HCT116 (cell line): ENCODE measurements at regions not wholly inside any gene's neighbourhood (a gene's known extent, or its start where the extent isn't known, plus 50 kb on each side); places are given as distances from the start of the nearest gene placed in this dataset.

Source experiments
- ATAC-seq: fragments of 200-7000 bp; cut with Tn5 transposase; 2 replicates; pipeline ENCODE4 v1.9.1; 2020; ENCODE audit warnings: mild to moderate bottlenecking, moderate library complexity
- BruUV-seq: library from RNA; stranded (reverse); fragments of 400-500 nt; replicated peaks from 2 replicates; lab custom pipeline; 2021; lab: Mats Ljungman, UMichigan
- CTCF ChIA-PET: fragments of 300-600 bp; sonication (Branson Sonifier 250); formaldehyde crosslinking; loops from one replicate; lab custom pipeline; 2021; ENCODE audit warnings: antibody characterized with exemption; lab: Charles Lee
- POLR2A ChIA-PET: fragments of 300-600, 350-600 bp; sonication (Branson Sonifier 250); formaldehyde crosslinking; loops from one replicate; lab custom pipeline; 2021; ENCODE audit warnings: antibody characterized with exemption; lab: Charles Lee
- RAD21 ChIA-PET, 2 experiments: fragments of 300-600 bp; sonication (Branson Sonifier 250); formaldehyde crosslinking; loops; one replicate each; lab custom pipeline; 2023; ENCODE audit warnings: low total read pairs in 2 of 2; ENCODE audit not compliant: uncharacterized antibody in 2 of 2, unreplicated experiment in 2 of 2, low non-redundant PET in 1 of 2; lab: Charles Lee
- DNase-seq: peaks from one replicate; pipeline ENCODE4 v3.0.0-alpha.2; 2010; ENCODE audit warnings: low read depth, low spot score
- H2AFZ ChIP-seq: fragments of 200-600 bp; shearing (Covaris generic), sonication (generic); 2 replicates; pipeline ENCODE4 v1.6.1; 2017; ENCODE audit warnings: low read depth, mixed run types, mixed read lengths, antibody characterized with exemption, low read length; ENCODE audit not compliant: poor library complexity, severe bottlenecking
- H3K27ac ChIP-seq: 2 replicates; pipeline ENCODE4 v1.5.1; 2012; ENCODE audit warnings: low read depth, low read length
- H3K27me3 ChIP-seq: fragments of 200-600 bp; sonication (generic); 2 replicates; pipeline ENCODE4 v1.6.1; 2016; ENCODE audit warnings: mixed run types, low read length, mixed read lengths; ENCODE audit not compliant: insufficient read depth
- H3K36me3 ChIP-seq, 2 experiments: fragments of 200-500 bp in 1 of 2; fragments of 200-600 bp in 1 of 2; sonication (Bioruptor generic) in 1 of 2; sonication (generic) in 1 of 2; 2 replicates each; pipeline versions ENCODE4 v1.5.1 to v1.6.1; 2014 to 2016; ENCODE audit warnings: low read length in 2 of 2, inconsistent platforms in 1 of 2, mixed read lengths in 1 of 2, mixed run types in 1 of 2; ENCODE audit not compliant: insufficient read depth in 2 of 2, control insufficient read depth in 1 of 2
- H3K4me1 ChIP-seq, 2 experiments: fragments of 200-600 bp in 1 of 2; sonication (generic) in 1 of 2; 2 replicates each; pipeline versions ENCODE4 v1.5.1 to v1.6.1; 2012 to 2017; ENCODE audit warnings: low read length in 2 of 2, inconsistent platforms in 1 of 2, mild to moderate bottlenecking in 1 of 2, mixed read lengths in 1 of 2, mixed run types in 1 of 2, moderate library complexity in 1 of 2; ENCODE audit not compliant: insufficient read depth in 2 of 2, control insufficient read depth in 1 of 2
- H3K4me2 ChIP-seq: fragments of 200-600 bp; sonication (generic); 2 replicates; pipeline ENCODE4 v1.6.1; 2017; ENCODE audit warnings: mixed run types, low read length, mixed read lengths
- H3K4me3 ChIP-seq, 2 experiments: fragments of 200-600 bp in 1 of 2; sonication (generic) in 1 of 2; replicated peaks in 1 of 2; 2 replicates each; pipeline ENCODE4 v1.5.1; 2011 to 2016; ENCODE audit warnings: low read length in 2 of 2, control low read depth in 1 of 2, low read depth in 1 of 2, mild to moderate bottlenecking in 1 of 2, mixed read lengths in 1 of 2, mixed run types in 1 of 2
- H3K79me2 ChIP-seq: fragments of 200-600 bp; sonication (generic); 2 replicates; pipeline ENCODE4 v1.6.1; 2017; ENCODE audit warnings: mild to moderate bottlenecking, mixed run types, low read length, moderate library complexity, mixed read lengths; ENCODE audit not compliant: insufficient read depth
- H3K9ac ChIP-seq: fragments of 200-600 bp; sonication (generic); 2 replicates; pipeline ENCODE4 v1.6.1; 2016; ENCODE audit warnings: low read length, mixed read lengths
- H3K9me2 ChIP-seq: fragments of 200-600 bp; sonication (generic), shearing (Covaris generic); 2 replicates; pipeline ENCODE4 v1.6.1; 2017; ENCODE audit warnings: mixed run types, mild to moderate bottlenecking, moderate library complexity; ENCODE audit not compliant: insufficient read depth
- H3K9me3 ChIP-seq, 2 experiments: fragments of 200-500 bp in 1 of 2; fragments of 200-600 bp in 1 of 2; sonication (Bioruptor generic) in 1 of 2; sonication (generic) in 1 of 2; 2 replicates each; pipeline ENCODE4 v1.6.1; 2014 to 2017; ENCODE audit warnings: low read length in 2 of 2, mixed read lengths in 2 of 2, inconsistent platforms in 1 of 2, low read depth in 1 of 2, mild to moderate bottlenecking in 1 of 2, mixed run types in 1 of 2, moderate library complexity in 1 of 2; ENCODE audit not compliant: control insufficient read depth in 1 of 2, insufficient read depth in 1 of 2
- H4K20me1 ChIP-seq: fragments of 200-600 bp; sonication (generic), shearing (Covaris generic); 2 replicates; pipeline ENCODE4 v1.6.1; 2017; ENCODE audit warnings: mixed run types, mild to moderate bottlenecking, moderate library complexity; ENCODE audit not compliant: insufficient read depth
- CEBPB ChIP-seq: IDR thresholded peaks from 2 replicates; pipeline ENCODE4 v1.6.1; 2012; ENCODE audit warnings: low read depth
- CTCF ChIP-seq, 3 experiments: fragments of 200-600 bp in 1 of 3; sonication (generic) in 1 of 3; IDR thresholded peaks in 2 of 3; conservative IDR thresholded peaks in 1 of 3; 2 replicates each; pipeline ENCODE4 v1.5.1; 2012 to 2017; ENCODE audit warnings: low read depth in 2 of 3, low read length in 2 of 3, antibody characterized with exemption in 1 of 3, borderline replicate concordance in 1 of 3, control low read depth in 1 of 3, mild to moderate bottlenecking in 1 of 3, mixed read lengths in 1 of 3, mixed run types in 1 of 3, moderate library complexity in 1 of 3; ENCODE audit not compliant: insufficient read depth in 1 of 3
- EZH2 ChIP-seq: fragments of 200-600 bp; sonication (generic); IDR thresholded peaks from 2 replicates; pipeline ENCODE4 v1.6.1; 2017; ENCODE audit warnings: antibody characterized with exemption, mixed run types
- FOSL1 ChIP-seq: IDR thresholded peaks from 2 replicates; pipeline ENCODE4 v1.6.1; 2012; ENCODE audit warnings: low read depth
- JUND ChIP-seq: IDR thresholded peaks from 2 replicates; pipeline ENCODE4 v1.6.1; 2012
- RAD21 ChIP-seq: IDR thresholded peaks from 2 replicates; pipeline ENCODE4 v1.6.1; 2012; ENCODE audit warnings: low read depth, mild to moderate bottlenecking
- SIN3A ChIP-seq: IDR thresholded peaks from 2 replicates; pipeline ENCODE4 v1.6.1; 2012; ENCODE audit warnings: low read depth
- SP1 ChIP-seq: IDR thresholded peaks from 2 replicates; pipeline ENCODE4 v1.6.1; 2012; ENCODE audit warnings: low read depth
- TCF7L2 ChIP-seq: IDR thresholded peaks from 2 replicates; pipeline ENCODE4 v1.7.0; 2011; ENCODE audit warnings: borderline replicate concordance, inconsistent platforms; ENCODE audit not compliant: insufficient read depth, insufficient read length; ENCODE audit errors: extremely low read depth
- YY1 ChIP-seq: IDR thresholded peaks from 2 replicates; pipeline ENCODE4 v1.6.1; 2011; ENCODE audit warnings: low read length, low read depth, moderate library complexity, mild to moderate bottlenecking; ENCODE audit not compliant: insufficient replicate concordance; ENCODE audit errors: extremely low read depth
- ZFX ChIP-seq: fragments of 450-650 bp; IDR thresholded peaks from 2 replicates; pipeline ENCODE4 v1.6.1; 2017
- ZNF274 ChIP-seq: fragments of 200-500 bp; sonication (Bioruptor generic); IDR thresholded peaks from 2 replicates; pipeline ENCODE4 v1.6.1; 2014; ENCODE audit warnings: mild to moderate bottlenecking, low read depth, low read length, inconsistent platforms
- intact Hi-C: fragments of 100-400 bp; cut with micrococcal nuclease; formaldehyde crosslinking; loops from 2 replicates; pipeline ENCODE4 v1.10.0; 2022
- TF ChIP-seq, protein P1 (sequence below): IDR thresholded peaks from 2 replicates; pipeline ENCODE4 v1.6.1; 2012

GRCh38 chr15:80339601-80340000, 64.6 kb upstream of the ARNT2 start:
- no TSS peak for BruUV-seq
- Histone ChIP-seq H3K9me2 (no peaks in the 10 kb centered on the region), H3K4me2 (no peak overlapping the region), H3K79me2 (no peaks in the 10 kb centered on the region), H3K27ac (no peak overlapping the region), H2AFZ (no peak overlapping the region), H3K27me3 (peaks cover 45% of the 10 kb centered on the region), H4K20me1 (no peaks in the 10 kb centered on the region), H3K9me3 (no peaks in the 10 kb centered on the region), H3K4me1 (no peaks in the 10 kb centered on the region), H3K36me3 (no peaks in the 10 kb centered on the region), H3K9ac (no peak overlapping the region), H3K4me3 (no peak overlapping the region)
- ChIA-PET POLR2A (no interaction called here), CTCF (no interaction called here), RAD21 (no interaction called here)
- TF ChIP-seq ZNF274 (no peak), JUND (no peak), CTCF (IDR thresholded peaks at IDR 0.05 in 2 of 3, conservative IDR thresholded peaks at IDR 0.05 in 1 of 3; ENCODE audit: borderline replicate concordance in 1 of 3, insufficient read depth in 1 of 3, low read depth in 2 of 3, low read length in 2 of 3) (no peak), FOSL1 (no peak), SP1 (no peak), YY1 (no peak), ZFX (no peak), RAD21 (no peak), EZH2 (no peak), TCF7L2 (no peak), CEBPB (no peak), SIN3A (no peak)
- TF ChIP-seq, protein P1, sequence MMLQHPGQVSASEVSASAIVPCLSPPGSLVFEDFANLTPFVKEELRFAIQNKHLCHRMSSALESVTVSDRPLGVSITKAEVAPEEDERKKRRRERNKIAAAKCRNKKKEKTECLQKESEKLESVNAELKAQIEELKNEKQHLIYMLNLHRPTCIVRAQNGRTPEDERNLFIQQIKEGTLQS, result no peak
- DNase-seq (no peak), ATAC-seq (no peak)
- intact Hi-C loops, result no loop called here
